K562 (cell line): ENCODE measurements at regions not wholly inside any gene's neighbourhood (a gene's known extent, or its start where the extent isn't known, plus 50 kb on each side); places are given as distances from the start of the nearest gene placed in this dataset.

Source experiments
- ATAC-seq: fragments of 200-7000 bp; cut with Tn5 transposase; 3 replicates; pipeline ENCODE4 v1.9.1; 2020; ENCODE audit warnings: moderate library complexity
- BruUV-seq: library from RNA; stranded (reverse); fragments of 400-500 nt; replicated peaks from 2 replicates; lab custom pipeline; 2021; lab: Mats Ljungman, UMichigan
- CTCF ChIA-PET: fragments of 300-600 bp; formaldehyde crosslinking; extraction: SDS; loops from one replicate; lab custom pipeline; 2021; ENCODE audit warnings: low intra/inter-chr PET ratio; lab: Yijun Ruan, JAX
- POLR2A ChIA-PET: fragments of 300-600, 350-650 bp; sonication (Branson Sonifier 250); formaldehyde crosslinking; extraction: SDS; loops from one replicate; lab custom pipeline; 2021; ENCODE audit warnings: antibody characterized with exemption, inconsistent platforms; lab: Yijun Ruan, JAX
- DNase-seq, 4 experiments: peaks; one replicate each; pipeline versions ENCODE4 v3.0.0 to v3.0.0-alpha.2; 2011 to 2018; ENCODE audit warnings: low spot score in 3 of 4, mixed read lengths in 3 of 4; ENCODE audit errors: extremely low read depth in 1 of 4
- FAIRE-seq: peaks from 2 replicates; lab custom pipeline; 2011; peaks lifted over from hg19 to GRCh38; lab: Jason Lieb, UNC
- H2AFZ ChIP-seq: 2 replicates; pipeline ENCODE4 v1.6.0; 2011; ENCODE audit warnings: low read depth, low read length, control low read depth, inconsistent platforms
- H3K27ac ChIP-seq: fragments of 200-600 bp; 3 replicates; pipeline ENCODE4 v1.8.0; 2011; ENCODE audit warnings: low read depth, mild to moderate bottlenecking, control low read depth, inconsistent platforms, low read length, moderate library complexity, mixed read lengths; ENCODE audit errors: extremely low read depth
- H3K27me3 ChIP-seq, 2 experiments: fragments of 300-600 bp in 1 of 2; 2 replicates in 1 of 2; 3 replicates in 1 of 2; pipeline versions ENCODE4 v1.6.0 to v1.8.0; 2011; ENCODE audit warnings: inconsistent platforms in 2 of 2, low read length in 2 of 2, mild to moderate bottlenecking in 1 of 2, mixed read lengths in 1 of 2, moderate library complexity in 1 of 2; ENCODE audit not compliant: control insufficient read depth in 2 of 2, insufficient read depth in 2 of 2
- H3K36me3 ChIP-seq: fragments of 300-600 bp; 3 replicates; pipeline ENCODE4 v1.8.0; 2011; ENCODE audit warnings: mild to moderate bottlenecking, low read length, inconsistent platforms; ENCODE audit not compliant: control insufficient read depth, insufficient read depth
- H3K4me1 ChIP-seq, 2 experiments: fragments of 200-600 bp in 1 of 2; replicated peaks in 1 of 2; 2 replicates in 1 of 2; 3 replicates in 1 of 2; pipeline versions ENCODE4 v1.5.1 to v1.8.0; 2011; ENCODE audit warnings: inconsistent platforms in 2 of 2, low read length in 2 of 2, mild to moderate bottlenecking in 1 of 2, mixed read lengths in 1 of 2, moderate library complexity in 1 of 2; ENCODE audit not compliant: control insufficient read depth in 2 of 2, insufficient read depth in 2 of 2
- H3K4me2 ChIP-seq: 2 replicates; pipeline ENCODE4 v1.6.1; 2011; ENCODE audit warnings: low read length, control low read depth, inconsistent platforms, mixed read lengths; ENCODE audit not compliant: insufficient read depth
- H3K4me3 ChIP-seq: fragments of 200-600 bp; sonication (generic), shearing (Covaris generic); 2 replicates; pipeline ENCODE4 v1.5.1; 2016; ENCODE audit warnings: control low read depth, inconsistent platforms
- H3K79me2 ChIP-seq: fragments of 200-600 bp; 3 replicates; pipeline ENCODE4 v1.8.0; 2011; ENCODE audit warnings: low read length, inconsistent platforms; ENCODE audit not compliant: control insufficient read depth, insufficient read depth
- H3K9ac ChIP-seq, 2 experiments: 2 replicates each; pipeline versions ENCODE4 v1.6.0 to v1.6.1; 2011; ENCODE audit warnings: low read depth in 2 of 2, low read length in 2 of 2, control low read depth in 1 of 2, inconsistent platforms in 1 of 2, mild to moderate bottlenecking in 1 of 2, mixed read lengths in 1 of 2; ENCODE audit not compliant: insufficient read depth in 1 of 2
- H3K9me1 ChIP-seq: one replicate; pipeline ENCODE4 v1.6.0; 2011; ENCODE audit warnings: inconsistent platforms, mild to moderate bottlenecking, low read length, moderate library complexity; ENCODE audit not compliant: control insufficient read depth, insufficient read depth
- H3K9me3 ChIP-seq: replicated peaks from 2 replicates; pipeline ENCODE4 v1.5.1; 2011; ENCODE audit warnings: low read depth, low read length, inconsistent platforms; ENCODE audit not compliant: control insufficient read depth, insufficient read depth
- H4K20me1 ChIP-seq: replicated peaks from 2 replicates; pipeline ENCODE4 v1.6.1; 2011; ENCODE audit warnings: low read length, inconsistent platforms, mixed read lengths; ENCODE audit not compliant: control insufficient read depth, insufficient read depth
- BRF1 ChIP-seq: IDR thresholded peaks from 3 replicates; pipeline ENCODE4 v1.6.1; 2011; ENCODE audit warnings: borderline replicate concordance, mild to moderate bottlenecking; ENCODE audit not compliant: insufficient read length; ENCODE audit errors: extremely low read depth
- FOXA1 ChIP-seq: fragments of 450-650 bp; IDR thresholded peaks from 2 replicates; pipeline ENCODE4 v1.6.1; 2016; ENCODE audit warnings: mild to moderate bottlenecking, borderline replicate concordance
- HNRNPL ChIP-seq: fragments of 200-400 bp; formaldehyde crosslinking; IDR thresholded peaks from 2 replicates; pipeline ENCODE4 v1.6.1; 2017; ENCODE audit warnings: low read depth, mild to moderate bottlenecking, low read length
- MED1 ChIP-seq: sonication (generic); formaldehyde crosslinking; IDR thresholded peaks from 2 replicates; pipeline ENCODE4 v1.8.1; 2023; ENCODE audit warnings: missing genetic modification reagents, borderline replicate concordance
- PCBP2 ChIP-seq: fragments of 200-400 bp; formaldehyde crosslinking; IDR thresholded peaks from 2 replicates; pipeline ENCODE4 v1.6.1; 2018; ENCODE audit warnings: low read length, low read depth, mild to moderate bottlenecking, moderate library complexity; ENCODE audit not compliant: poor library complexity, severe bottlenecking
- PML ChIP-seq: IDR thresholded peaks from 2 replicates; pipeline ENCODE4 v1.6.1; 2012; ENCODE audit warnings: low read length, inconsistent platforms
- TCF7 ChIP-seq: sonication (generic); IDR thresholded peaks from 2 replicates; pipeline ENCODE4 v1.6.1; 2016; ENCODE audit warnings: antibody characterized with exemption, borderline replicate concordance
- XRCC5 ChIP-seq: fragments of 200-400 bp; formaldehyde crosslinking; IDR thresholded peaks from 2 replicates; pipeline ENCODE4 v1.6.1; 2017; ENCODE audit warnings: low read depth, mild to moderate bottlenecking, low read length
- ZNF12 ChIP-seq: sonication (generic); formaldehyde crosslinking; IDR thresholded peaks from 2 replicates; pipeline ENCODE4 v1.4.0; 2020; ENCODE audit warnings: mild to moderate bottlenecking, missing genetic modification reagents
- ZNF764 ChIP-seq: fragments of 250-450 bp; sonication (Bioruptor Pico); IDR thresholded peaks from 2 replicates; pipeline ENCODE4 v1.4.0; 2020; ENCODE audit warnings: low read depth, mild to moderate bottlenecking, moderate library complexity
- ZZZ3 ChIP-seq: fragments of 450-650 bp; IDR thresholded peaks from 2 replicates; pipeline ENCODE4 v1.6.1; 2016; ENCODE audit warnings: antibody characterized with exemption, mild to moderate bottlenecking, moderate library complexity
- WGBS: fragments of 100-300 bp; shearing (Covaris generic); methylation state at CpG from one replicate; pipeline ENCODE4 v1.1.6; 2016; ENCODE audit warnings: low coverage, mixed read lengths; ENCODE audit not compliant: insufficient coverage; ENCODE audit errors: missing lambda C conversion rate; 5-methylcytosine and 5-hydroxymethylcytosine counted together
- in situ Hi-C: fragments of 300-500 bp; cut with MboI; formaldehyde crosslinking; loops from 4 replicates; pipeline ENCODE4 v1.15.0; 2018; ENCODE audit warnings: inconsistent platforms, mixed read lengths
- intact Hi-C: fragments of 100-400 bp; cut with micrococcal nuclease; formaldehyde crosslinking; loops from 2 replicates; pipeline ENCODE4 v1.14.2; 2022
- TF ChIP-seq, protein P1 (sequence below): fragments of 450-650 bp; IDR thresholded peaks from 2 replicates; pipeline ENCODE4 v1.6.1; 2016; ENCODE audit warnings: mild to moderate bottlenecking
- TF ChIP-seq, protein P2 (sequence below): fragments of 150-350 bp; IDR thresholded peaks from 2 replicates; pipeline ENCODE4 v1.6.1; 2014; ENCODE audit warnings: low read depth, mild to moderate bottlenecking, low read length, borderline replicate concordance

DNA sequence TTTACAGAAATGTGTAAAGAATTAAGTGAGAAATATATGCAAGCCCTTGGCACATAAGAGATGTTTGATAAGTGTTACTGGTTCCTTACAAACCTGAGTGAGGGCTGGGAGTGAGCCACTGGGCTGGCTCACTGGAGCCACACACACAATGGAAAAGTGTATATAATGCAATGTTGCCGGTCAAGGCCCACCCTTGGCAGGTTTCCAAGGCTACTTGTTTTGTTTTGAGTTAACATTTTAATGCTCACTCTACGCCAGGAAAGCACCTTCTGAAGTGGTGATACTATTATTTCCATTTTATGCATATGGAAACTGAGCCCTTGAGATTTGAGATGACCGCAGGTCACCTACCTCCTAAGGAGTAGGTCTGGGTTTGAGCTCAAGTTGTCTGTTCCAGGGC lies 71.8 kb upstream of the FHIT start:
- no peak overlapping the region for H2AFZ ChIP-seq
- H3K9ac ChIP-seq, result no peak overlapping the region
- H4K20me1 ChIP-seq, result no peaks in the 10 kb centered on the region
- no peaks in the 10 kb centered on the region for H3K36me3 ChIP-seq
- in situ Hi-C loops (no loop called here), intact Hi-C loops (no loop called here)
- no peaks in the 10 kb centered on the region for H3K4me1 ChIP-seq
- no peak for FAIRE-seq
- H3K4me2 ChIP-seq, result no peak overlapping the region
- no TSS peak for BruUV-seq
- no peak for DNase-seq
- no peak overlapping the region for H3K27ac ChIP-seq
- no peak for ATAC-seq
- H3K4me3 ChIP-seq, result no peak overlapping the region
- H3K9me3 ChIP-seq, result no peaks in the 10 kb centered on the region
- no peaks in the 10 kb centered on the region for H3K9me1 ChIP-seq
- POLR2A ChIA-PET, result no interaction called here
- TF ChIP-seq FOXA1, result no peak
- no peak for TF ChIP-seq TCF7
- TF ChIP-seq, protein P1, sequence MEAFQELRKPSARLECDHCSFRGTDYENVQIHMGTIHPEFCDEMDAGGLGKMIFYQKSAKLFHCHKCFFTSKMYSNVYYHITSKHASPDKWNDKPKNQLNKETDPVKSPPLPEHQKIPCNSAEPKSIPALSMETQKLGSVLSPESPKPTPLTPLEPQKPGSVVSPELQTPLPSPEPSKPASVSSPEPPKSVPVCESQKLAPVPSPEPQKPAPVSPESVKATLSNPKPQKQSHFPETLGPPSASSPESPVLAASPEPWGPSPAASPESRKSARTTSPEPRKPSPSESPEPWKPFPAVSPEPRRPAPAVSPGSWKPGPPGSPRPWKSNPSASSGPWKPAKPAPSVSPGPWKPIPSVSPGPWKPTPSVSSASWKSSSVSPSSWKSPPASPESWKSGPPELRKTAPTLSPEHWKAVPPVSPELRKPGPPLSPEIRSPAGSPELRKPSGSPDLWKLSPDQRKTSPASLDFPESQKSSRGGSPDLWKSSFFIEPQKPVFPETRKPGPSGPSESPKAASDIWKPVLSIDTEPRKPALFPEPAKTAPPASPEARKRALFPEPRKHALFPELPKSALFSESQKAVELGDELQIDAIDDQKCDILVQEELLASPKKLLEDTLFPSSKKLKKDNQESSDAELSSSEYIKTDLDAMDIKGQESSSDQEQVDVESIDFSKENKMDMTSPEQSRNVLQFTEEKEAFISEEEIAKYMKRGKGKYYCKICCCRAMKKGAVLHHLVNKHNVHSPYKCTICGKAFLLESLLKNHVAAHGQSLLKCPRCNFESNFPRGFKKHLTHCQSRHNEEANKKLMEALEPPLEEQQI, result no peak
- no peak for TF ChIP-seq XRCC5
- no peak for TF ChIP-seq PML
- no peak for TF ChIP-seq HNRNPL
- TF ChIP-seq BRF1, result no peak
- no peak for TF ChIP-seq MED1
- TF ChIP-seq, protein P2, sequence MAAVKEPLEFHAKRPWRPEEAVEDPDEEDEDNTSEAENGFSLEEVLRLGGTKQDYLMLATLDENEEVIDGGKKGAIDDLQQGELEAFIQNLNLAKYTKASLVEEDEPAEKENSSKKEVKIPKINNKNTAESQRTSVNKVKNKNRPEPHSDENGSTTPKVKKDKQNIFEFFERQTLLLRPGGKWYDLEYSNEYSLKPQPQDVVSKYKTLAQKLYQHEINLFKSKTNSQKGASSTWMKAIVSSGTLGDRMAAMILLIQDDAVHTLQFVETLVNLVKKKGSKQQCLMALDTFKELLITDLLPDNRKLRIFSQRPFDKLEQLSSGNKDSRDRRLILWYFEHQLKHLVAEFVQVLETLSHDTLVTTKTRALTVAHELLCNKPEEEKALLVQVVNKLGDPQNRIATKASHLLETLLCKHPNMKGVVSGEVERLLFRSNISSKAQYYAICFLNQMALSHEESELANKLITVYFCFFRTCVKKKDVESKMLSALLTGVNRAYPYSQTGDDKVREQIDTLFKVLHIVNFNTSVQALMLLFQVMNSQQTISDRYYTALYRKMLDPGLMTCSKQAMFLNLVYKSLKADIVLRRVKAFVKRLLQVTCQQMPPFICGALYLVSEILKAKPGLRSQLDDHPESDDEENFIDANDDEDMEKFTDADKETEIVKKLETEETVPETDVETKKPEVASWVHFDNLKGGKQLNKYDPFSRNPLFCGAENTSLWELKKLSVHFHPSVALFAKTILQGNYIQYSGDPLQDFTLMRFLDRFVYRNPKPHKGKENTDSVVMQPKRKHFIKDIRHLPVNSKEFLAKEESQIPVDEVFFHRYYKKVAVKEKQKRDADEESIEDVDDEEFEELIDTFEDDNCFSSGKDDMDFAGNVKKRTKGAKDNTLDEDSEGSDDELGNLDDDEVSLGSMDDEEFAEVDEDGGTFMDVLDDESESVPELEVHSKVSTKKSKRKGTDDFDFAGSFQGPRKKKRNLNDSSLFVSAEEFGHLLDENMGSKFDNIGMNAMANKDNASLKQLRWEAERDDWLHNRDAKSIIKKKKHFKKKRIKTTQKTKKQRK, result no peak
- no peak for TF ChIP-seq ZNF764
- TF ChIP-seq PCBP2, result no peak
- TF ChIP-seq ZNF12, result no peak
- TF ChIP-seq ZZZ3, result no peak
- TF ChIP-seq, all 486 proteins: peak for 0
- 0% methylated on average over 3 of the region's 3 CpGs for WGBS
- Histone ChIP-seq H3K79me2 (no peaks in the 10 kb centered on the region), H3K27me3 (no peaks in the 10 kb centered on the region)
- CTCF ChIA-PET, result no interaction called here
